Fibroblast of lung (primary cell): ENCODE measurements at regions not wholly inside any gene's neighbourhood (a gene's known extent, or its start where the extent isn't known, plus 50 kb on each side); places are given as distances from the start of the nearest gene placed in this dataset.

ENCODE experiments used
- CTCF ChIP-seq, 2 donors: IDR thresholded peaks in 1 of 2; conservative IDR thresholded peaks in 1 of 2; 1 replicate in 1 of 2; 2 replicates in 1 of 2; pipeline ENCODE4 v1.5.1; 2011 to 2012; ENCODE audit warnings: low read length in 2 of 2, control low read depth in 1 of 2, inconsistent platforms in 1 of 2, low read depth in 1 of 2, mild to moderate bottlenecking in 1 of 2
- EZH2 ChIP-seq: IDR thresholded peaks from 2 replicates; pipeline ENCODE4 v1.5.1; 2012; ENCODE audit warnings: low read length, control low read depth, mild to moderate bottlenecking; ENCODE audit errors: missing control alignments

- TF ChIP-seq CTCF (conservative IDR thresholded peaks at IDR 0.05 in 1 of 2, IDR thresholded peaks at IDR 0.05 in 1 of 2; ENCODE audit: low read depth in 1 of 2, low read length in 2 of 2) (no peak), EZH2 (no peak)
Measured at GRCh38 chr1:232259333-232259732, 370.6 kb downstream of the SIPA1L2 start.
